ENCODE measurements at regions not wholly inside any gene's neighbourhood (a gene's known extent, or its start where the extent isn't known, plus 50 kb on each side); places are given as distances from the start of the nearest gene placed in this dataset.

GRCh38 chr6:40714576-40715564 is 127.7 kb upstream of the LRFN2 start:
- Histone ChIP-seq H3K4me2 (ENCODE audit: insufficient read depth, low read length) (peak overlapping the region; percentile 62), H3K79me2 (ENCODE audit: control insufficient read depth, insufficient read depth, low read length) (no peaks in the 10 kb centered on the region), H2AFZ (ENCODE audit: low read depth, low read length) (peak overlapping the region; percentile 50), H3K9me3 (replicated peaks; ENCODE audit: control insufficient read depth, insufficient read depth, low read depth, low read length) (peaks cover 6% of the 10 kb centered on the region; the same call in 1 of the 2 replicates), H4K20me1 (replicated peaks; ENCODE audit: control insufficient read depth, insufficient read depth, low read length) (no peaks in the 10 kb centered on the region), H3K27ac (ENCODE audit: extremely low read depth, low read depth, low read length) (peak overlapping the region; percentile 43; the same call in 1 of the 3 replicates), H3K9me1 (ENCODE audit: control insufficient read depth, insufficient read depth, low read length) (no peaks in the 10 kb centered on the region), H3K9ac (ENCODE audit: insufficient read depth in 1 of 2, low read depth in 2 of 2, low read length in 2 of 2) (peak overlapping the region in 1 of 2 experiments; percentile 5; a peak in 1 of 4 replicates), H3K36me3 (ENCODE audit: control insufficient read depth, insufficient read depth, low read length) (no peaks in the 10 kb centered on the region), H3K4me3 (no peak overlapping the region), H3K27me3 (ENCODE audit: control insufficient read depth in 2 of 2, insufficient read depth in 2 of 2, low read length in 2 of 2) (peaks cover 0 to 12% of the 10 kb centered on the region in 2 experiments; a peak in 3 of 5 replicates), H3K4me1 (replicated peaks in 1 of 2; ENCODE audit: control insufficient read depth in 2 of 2, insufficient read depth in 2 of 2, low read length in 2 of 2) (peaks cover 31 to 32% of the 10 kb centered on the region in 2 experiments; a peak in 4 of 5 replicates)
- ATAC-seq (peak; percentile 30), DNase-seq (ENCODE audit: extremely low read depth in 1 of 4, low spot score in 3 of 4) (peak in 2 of 4 experiments; percentile 21 to 38), FAIRE-seq (peak; percentile 48)
- POLR2A ChIA-PET, result interaction anchor here (0.6 kb wide), 2 partner anchors 9 to 45 kb away, joined by 3 read pairs; no protein-coding TSS in a partner anchor
- in situ Hi-C loops (cut with MboI), result no loop called here
- intact Hi-C loops (cut with micrococcal nuclease), result no loop called here
- TF ChIP-seq NR2F6 (CRISPR knock-in tag; IDR thresholded peaks at IDR 0.05) (no peak), JUND (IDR thresholded peaks at IDR 0.05; ENCODE audit: borderline replicate concordance, low read depth, low read length) (0 out of 2 replicates have a peak, but pooled peaks have one; percentile 7), JUND (tag; IDR thresholded peaks at IDR 0.05; ENCODE audit: borderline replicate concordance, low read depth, low read length) (no peak), GABPB1 (CRISPR knock-in tag; IDR thresholded peaks at IDR 0.05) (no peak), TRIM28 (IDR thresholded peaks at IDR 0.05) (peak; percentile 67), NR3C1 (CRISPR knock-in tag; IDR thresholded peaks at IDR 0.05) (no peak), BCL6 (CRISPR knock-in tag; IDR thresholded peaks at IDR 0.05) (no peak), MIER1 (IDR thresholded peaks at IDR 0.05; ENCODE audit: low read depth) (no peak), CEBPB (tag; IDR thresholded peaks at IDR 0.05) (0 out of 2 replicates have a peak, but pooled peaks have one; percentile 25), ZNF449 (CRISPR knock-in tag; IDR thresholded peaks at IDR 0.05) (no peak), GABPA (tag; conservative IDR thresholded peaks at IDR 0.05; ENCODE audit: low read depth) (no peak), XRCC3 (IDR thresholded peaks at IDR 0.05) (0 out of 2 replicates have a peak, but pooled peaks have one; percentile 28), NR4A1 (CRISPR knock-in tag; IDR thresholded peaks at IDR 0.05) (no peak), NR4A1 (tag; IDR thresholded peaks at IDR 0.05) (peak; percentile 45; the same call in 1 of the 2 replicates), BDP1 (IDR thresholded peaks at IDR 0.05; ENCODE audit: insufficient read depth, insufficient read length) (no peak), HDAC1 (IDR thresholded peaks at IDR 0.05) (0 out of 4 replicates have a peak, but pooled peaks of 1 of the 2 experiments have one; percentile 10), ZFP36 (IDR thresholded peaks at IDR 0.05; ENCODE audit: low read depth, low read length, partially characterized antibody) (peak; percentile 97), POLR2AphosphoS2 (IDR thresholded peaks at IDR 0.05; ENCODE audit: low read length) (no peak)
- WGBS (ENCODE audit: insufficient coverage, low coverage, missing lambda C conversion rate), result 25% methylated on average over 8 of the region's 8 CpGs
- CTCF ChIA-PET (ENCODE audit: low intra/inter-chr PET ratio), result no interaction called here
- no TSS peak for BruUV-seq (replicated peaks)
